HG02884 (cell line): ENCODE measurements at regions not wholly inside any gene's neighbourhood (a gene's known extent, or its start where the extent isn't known, plus 50 kb on each side); places are given as distances from the start of the nearest gene placed in this dataset.

ENCODE experiments used
- ATAC-seq: cut with Tn5 transposase; IDR thresholded peaks from one replicate; pipeline ENCODE4 v1.9.1; 2021; ENCODE audit warnings: mild to moderate bottlenecking, moderate library complexity; ENCODE audit not compliant: unreplicated experiment

DNA sequence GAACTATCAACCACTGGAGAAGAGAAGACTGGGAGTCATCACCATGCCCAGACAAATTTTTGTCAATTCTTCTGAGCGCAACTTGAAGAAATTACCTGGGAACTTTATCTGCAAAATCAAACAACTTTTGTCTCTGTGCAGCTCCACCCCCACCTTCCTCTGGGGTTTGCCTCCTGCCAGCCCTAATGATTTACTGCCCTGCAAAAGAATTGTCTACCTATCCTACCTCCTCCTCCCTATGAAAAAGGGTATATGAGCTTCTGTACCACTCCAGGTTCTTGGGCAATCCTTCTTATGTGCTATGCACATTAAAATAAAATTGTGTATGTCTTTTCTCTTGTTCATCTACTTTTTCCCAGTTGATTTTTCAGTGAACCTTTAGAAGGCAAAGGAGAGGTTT is 191.9 kb downstream of the URB2 start:
- ATAC-seq = no peak

DNA sequence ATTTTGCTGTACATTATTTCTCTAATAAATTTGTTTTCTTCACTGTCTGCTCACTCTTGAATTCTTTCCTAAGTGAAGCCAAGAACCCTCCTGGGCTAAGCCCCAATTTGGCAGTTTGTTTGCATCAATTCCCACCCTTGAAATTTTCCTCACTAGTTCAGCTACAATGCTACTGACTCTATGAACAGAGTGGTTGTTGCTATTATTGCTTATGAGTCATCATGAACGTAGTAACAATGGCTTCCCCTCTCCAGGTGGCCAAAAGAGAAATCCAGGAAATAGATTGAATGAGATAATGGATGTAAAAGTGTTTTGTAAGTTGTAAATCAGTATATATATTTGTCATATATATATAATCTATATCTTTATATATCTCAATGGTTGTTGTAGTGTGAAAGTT is 193.0 kb downstream of the URB2 start:
- ATAC-seq = no peak

DNA sequence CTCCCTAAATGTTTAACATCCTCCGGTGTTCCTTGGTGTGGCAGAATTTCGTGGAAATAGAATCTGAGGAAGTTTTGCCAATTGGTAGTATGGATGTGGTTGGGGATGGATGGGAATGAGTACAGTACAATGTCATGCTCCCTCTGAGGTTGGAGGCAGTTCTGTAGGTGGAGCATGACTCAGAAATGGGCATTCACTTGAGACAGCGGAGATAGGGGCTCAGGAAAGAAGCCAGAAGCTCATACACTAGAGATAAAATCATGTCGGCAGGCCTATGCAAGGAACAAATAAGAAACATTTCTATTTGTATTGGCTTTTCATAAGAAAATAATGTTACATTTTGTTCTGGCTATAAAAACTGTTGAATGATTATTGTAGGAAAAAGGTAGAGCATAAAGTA is 196.0 kb downstream of the URB2 start:
- no peak for ATAC-seq

DNA sequence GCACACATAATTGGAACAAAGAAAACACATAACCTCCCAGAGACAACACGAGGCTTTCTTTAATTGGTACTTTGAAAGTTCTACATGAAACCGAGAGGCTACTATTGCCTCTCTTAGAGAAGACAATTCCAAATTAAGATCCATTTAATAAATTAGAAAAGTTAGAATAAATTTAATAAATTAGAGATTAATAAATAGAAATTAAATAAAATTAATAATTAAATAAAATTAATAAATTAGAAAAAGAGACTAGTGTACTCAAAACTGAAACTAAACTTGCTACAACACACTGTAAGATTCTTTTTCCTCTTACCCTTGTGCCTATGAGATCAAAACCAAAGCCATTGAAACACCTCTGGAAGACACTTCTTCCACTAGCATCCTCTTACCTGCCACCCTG is 199.0 kb downstream of the URB2 start:
- ATAC-seq = no peak

DNA sequence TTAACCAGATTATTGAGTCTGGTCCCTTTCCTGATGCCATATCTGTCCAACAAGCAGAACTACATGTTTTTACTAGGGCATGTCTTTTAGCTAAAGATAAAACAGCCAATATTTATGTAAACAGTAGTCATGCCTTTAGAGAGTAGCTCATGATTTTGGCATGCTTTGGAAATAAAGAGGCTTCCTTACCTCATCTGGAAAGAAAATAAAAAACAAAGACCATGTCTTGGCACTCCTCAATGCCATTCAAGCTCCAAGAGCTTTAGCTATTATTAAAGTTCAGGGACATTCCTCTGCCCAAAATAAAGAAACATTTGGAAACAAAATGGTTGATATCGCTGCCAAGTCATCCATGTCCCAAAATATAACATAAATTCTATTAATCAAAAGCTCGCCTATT is 202.4 kb downstream of the URB2 start:
- no peak for ATAC-seq

DNA sequence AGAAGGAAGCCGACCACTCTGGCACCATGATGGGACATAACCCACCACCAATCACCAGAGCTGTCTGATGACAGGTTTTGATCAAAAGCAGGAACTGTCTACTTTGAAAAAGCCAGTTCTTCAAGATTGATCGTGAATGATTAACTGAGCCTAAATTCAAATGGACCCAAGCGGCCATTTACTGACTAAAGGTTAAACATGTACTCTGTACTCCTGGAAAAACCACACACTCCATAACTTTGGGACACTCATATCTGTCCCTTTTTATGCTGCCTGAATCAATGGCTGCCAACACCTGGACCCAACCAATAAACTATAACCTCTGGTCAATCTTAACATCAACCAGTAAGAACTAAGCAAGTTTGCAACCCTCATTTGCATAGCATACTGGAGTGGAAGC is 206.6 kb downstream of the URB2 start:
- ATAC-seq = no peak

DNA sequence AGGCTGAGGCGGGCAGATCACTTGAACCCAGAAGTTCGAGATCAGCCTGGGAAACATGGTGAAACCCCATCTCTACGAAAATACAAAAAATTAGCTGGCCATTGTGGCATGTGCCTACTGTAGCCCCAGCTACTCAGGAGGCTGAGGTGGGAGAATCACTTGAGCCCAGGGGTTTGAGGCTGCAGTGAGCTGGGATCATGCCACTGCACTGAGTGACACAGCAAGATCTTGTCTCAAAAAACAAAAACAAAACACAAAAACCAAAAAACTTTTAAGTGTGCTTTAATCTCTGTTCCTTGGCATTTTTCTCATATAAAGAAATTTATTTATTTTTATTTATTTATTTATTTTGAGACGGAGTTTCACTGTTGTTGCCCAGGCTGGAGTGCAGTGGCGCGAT is 208.2 kb downstream of the URB2 start:
- no peak for ATAC-seq

DNA sequence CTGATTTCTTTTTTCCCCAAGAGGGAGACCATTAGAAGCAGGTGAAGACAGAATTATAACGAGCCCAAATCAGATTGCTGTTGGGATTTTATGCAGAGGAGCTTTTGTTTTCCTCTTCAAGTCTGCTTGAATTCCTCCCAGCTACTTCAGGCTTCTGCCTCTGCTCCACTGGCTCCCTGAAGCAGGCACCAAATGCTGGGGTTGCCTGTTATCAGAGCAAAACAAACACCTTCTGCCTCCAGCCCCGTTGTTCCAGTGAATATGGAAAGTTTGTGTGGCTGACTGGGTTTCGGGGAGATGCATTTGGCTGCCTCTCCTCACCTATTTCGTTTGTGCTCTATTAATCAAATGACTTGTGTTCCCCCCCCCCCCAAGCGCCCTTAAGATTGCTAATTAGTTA is 209.2 kb downstream of the URB2 start:
- ATAC-seq = no peak

DNA sequence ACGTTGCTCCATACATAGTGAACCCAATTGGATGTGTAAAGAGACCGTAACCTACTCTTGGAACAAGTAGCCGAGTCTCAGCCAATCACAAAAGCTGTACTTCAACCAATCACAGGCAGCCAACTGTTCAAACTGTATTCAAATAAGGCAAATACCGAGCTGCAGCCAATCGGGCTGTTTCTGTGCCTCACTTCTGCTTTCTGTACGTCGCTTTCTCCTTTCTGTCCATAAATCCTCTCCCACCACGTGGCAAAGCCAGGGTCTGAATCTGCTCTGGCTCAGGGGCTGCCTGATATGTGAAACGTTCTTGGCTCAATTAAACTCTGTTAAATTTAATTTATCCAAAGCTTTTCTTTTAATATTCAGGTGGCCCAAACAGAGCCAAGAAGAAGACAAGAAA is 210.3 kb downstream of the URB2 start:
- ATAC-seq = no peak

DNA sequence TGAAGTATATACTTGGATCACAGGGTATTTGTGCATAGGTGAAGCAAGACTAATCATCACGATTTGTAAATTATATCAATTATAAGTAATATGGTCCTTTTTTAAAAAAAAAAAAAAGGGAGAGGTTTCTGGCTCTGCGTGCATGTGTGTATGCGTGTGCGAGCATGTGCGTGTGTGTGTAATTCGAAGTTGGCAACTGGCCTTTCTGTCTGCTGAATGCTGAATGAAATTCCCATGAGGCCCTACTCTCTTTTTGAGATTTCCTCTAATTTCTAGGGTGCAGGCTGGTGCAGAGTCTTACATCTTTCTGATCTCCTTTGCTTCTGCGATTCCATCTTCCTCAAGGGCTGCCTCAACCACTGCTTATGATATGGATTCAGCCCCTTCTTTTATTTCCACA is 212.2 kb downstream of the URB2 start:
- ATAC-seq = no peak

DNA sequence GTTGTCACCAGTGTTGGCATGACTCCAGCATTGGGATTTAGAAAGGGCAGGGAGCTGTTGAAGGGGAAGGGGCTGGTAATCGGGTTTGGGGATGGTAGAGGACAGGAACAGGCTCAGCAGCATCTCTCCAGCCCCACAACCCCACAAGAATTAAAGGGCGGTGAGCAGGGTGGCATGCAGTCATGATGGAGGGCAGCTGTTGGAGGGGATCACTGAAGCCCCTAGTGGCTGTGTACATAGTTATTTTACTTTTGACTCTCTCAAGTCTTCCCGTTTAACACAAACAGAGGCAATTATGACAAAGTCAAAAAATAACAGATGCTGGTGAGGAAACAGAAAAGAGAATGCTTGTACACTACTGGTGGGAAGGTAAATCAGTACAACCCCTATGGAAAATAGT is 213.8 kb downstream of the URB2 start:
- no peak for ATAC-seq

DNA sequence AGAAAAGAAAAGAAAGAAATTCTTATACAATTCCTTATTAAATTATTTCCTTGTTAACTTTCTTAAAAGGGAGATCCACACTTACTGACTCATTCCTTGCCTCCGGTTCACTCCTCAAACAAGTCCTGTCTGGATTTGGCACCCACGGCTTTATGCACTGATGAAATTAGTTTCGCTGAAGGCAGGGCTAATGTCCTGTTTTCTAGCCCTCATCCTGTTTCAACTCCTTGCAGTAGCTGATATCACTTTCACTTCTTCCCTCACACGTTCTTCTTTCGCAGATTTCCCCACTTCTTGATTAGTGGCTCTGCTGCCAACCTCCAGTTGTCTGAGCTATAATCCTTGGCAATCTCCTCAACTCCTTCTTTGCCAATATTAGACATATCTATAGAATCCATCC is 215.2 kb downstream of the URB2 start:
- no peak for ATAC-seq

DNA sequence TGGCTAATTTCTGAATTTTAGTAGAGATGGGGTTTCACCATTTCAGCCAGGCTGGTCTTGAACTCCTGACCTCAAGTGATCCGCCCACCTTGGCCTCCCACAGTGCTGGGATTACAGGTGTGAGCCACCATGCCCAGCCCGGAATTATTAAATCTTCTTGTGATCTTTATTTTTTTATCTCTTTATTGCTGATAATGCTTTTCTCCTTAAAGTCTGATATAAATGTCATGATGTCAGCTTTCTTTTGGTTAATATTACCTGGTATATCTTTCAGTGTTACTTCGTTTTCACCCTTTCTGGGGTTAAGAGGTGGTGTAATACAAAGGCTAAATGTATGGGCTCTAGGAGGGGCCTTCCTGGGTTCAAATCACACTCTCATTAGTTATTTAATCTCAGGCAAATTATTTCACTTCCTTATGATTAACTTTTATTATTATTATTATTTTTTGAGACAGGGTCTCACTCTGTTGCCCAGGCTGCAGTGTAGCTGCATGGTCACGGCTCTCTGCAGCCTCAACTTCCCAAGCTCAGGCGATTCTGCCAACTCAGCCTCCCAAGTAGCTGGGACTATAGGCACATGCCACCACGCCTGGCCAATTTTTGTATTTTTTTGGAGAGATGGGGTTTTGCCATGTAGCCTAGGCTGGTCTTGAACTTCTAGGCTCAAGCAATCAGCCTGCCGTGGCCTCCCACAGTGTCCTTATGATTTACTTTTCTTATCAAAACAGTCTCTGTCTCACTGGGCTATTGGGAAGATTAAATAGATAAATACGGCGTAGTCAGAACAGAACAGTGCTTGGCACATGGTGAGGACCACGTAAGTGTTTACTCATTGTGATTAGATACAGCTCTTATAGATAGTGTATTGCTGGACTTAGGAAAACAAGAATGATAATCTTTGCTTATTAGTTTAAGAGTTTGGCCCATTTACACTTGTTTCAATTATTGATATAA is 216.5 kb downstream of the URB2 start:
- ATAC-seq = no peak

DNA sequence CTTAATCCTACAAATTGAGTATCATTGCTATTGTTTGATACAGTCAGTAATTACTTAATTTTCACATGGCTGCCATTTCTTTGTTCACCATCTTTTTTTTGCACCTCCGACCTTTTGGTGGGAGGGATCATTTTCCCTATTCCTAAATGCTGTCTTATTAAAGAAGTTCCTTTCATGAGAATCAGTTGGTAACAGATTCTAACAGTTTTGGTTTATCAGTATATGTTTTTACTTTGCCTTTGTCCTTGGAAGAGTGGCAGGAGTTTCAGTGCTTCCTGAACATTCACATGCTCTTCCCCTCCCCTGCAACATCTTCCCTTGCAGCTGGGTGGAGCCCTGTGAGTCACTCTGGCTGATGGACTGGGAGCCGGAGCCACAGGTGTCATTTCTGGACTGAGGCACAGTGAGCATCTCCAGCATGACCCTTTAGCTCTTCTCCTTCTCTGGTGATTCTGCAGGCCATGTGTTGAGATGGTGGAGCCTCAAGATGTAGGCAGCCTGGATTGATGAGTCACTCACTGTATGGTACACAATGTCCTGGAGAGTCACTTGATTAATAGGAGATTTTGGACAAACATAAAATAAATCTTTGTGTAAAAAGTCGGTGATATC is 217.7 kb downstream of the URB2 start:
- no peak for ATAC-seq

DNA sequence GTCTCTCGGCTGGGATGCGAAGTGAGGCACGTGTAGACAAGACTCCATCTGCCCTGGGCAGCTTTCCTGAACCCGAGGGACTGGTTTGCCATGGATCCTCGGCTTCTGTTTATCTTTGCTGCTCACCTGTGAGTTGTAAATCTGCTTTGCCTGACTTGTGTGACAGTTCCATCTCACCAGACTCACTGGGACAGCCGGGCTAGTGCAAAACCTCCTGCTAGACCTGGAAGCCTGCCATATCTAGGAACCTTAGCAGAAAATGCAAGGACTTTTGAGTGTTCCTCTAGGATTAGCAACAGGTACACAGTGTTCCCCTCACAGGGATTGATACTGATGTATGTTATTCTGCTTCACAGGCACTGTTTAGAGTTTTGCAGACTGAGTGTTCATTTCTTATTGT is 218.6 kb downstream of the URB2 start:
- no peak for ATAC-seq

DNA sequence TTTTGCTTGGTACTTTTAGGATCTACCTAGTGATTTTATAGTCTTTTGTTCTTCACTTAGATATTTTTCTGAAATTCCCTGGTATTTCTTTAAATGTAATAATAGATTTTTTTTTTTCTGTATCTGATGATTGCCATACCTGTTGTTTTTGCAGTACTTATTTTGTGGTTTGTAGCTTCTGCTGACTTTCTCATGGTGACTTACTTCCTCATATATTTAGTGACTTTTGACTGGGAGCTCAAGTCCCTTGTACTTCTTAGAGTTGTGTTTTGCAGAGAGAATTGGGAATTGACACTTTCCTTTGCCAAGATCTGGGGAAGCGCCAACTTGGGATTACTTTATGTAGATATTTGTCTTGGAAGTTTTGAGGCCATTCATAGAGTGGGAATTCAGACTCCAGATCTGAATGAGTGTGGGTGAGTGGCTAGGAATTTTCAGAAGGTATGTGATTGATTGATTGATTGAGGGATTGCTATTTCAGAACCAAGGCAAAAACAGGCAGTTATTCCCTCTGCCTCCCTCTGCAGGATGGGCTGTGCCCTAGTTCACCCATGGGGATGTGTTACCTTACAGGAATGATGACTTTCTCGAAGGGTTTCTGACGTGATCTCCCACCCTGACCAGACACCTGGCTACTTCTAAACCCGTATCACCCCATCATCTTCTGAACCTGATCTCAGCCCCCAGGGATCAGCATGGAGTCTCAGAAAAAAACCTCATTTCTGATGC is 219.5 kb downstream of the URB2 start:
- ATAC-seq = no peak

DNA sequence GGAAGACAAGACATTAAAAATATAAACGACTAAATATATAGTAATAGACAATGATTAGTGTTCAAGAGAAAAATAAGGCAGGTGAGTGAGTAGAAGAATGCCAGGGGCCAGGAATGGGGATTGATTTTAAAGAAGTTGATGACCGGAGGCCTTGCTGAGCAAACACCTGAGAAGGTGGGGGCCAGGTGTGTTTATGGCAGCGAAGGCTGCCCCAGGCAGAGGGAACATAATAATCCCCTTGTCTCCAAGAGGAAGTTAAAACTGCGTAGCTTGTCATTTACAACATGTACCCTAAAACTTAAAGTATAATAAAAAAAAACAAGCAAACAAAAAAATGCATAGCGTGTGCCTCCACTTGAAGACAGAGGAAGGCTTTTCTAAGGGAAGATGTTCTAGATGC is 220.3 kb downstream of the URB2 start:
- ATAC-seq = no peak

DNA sequence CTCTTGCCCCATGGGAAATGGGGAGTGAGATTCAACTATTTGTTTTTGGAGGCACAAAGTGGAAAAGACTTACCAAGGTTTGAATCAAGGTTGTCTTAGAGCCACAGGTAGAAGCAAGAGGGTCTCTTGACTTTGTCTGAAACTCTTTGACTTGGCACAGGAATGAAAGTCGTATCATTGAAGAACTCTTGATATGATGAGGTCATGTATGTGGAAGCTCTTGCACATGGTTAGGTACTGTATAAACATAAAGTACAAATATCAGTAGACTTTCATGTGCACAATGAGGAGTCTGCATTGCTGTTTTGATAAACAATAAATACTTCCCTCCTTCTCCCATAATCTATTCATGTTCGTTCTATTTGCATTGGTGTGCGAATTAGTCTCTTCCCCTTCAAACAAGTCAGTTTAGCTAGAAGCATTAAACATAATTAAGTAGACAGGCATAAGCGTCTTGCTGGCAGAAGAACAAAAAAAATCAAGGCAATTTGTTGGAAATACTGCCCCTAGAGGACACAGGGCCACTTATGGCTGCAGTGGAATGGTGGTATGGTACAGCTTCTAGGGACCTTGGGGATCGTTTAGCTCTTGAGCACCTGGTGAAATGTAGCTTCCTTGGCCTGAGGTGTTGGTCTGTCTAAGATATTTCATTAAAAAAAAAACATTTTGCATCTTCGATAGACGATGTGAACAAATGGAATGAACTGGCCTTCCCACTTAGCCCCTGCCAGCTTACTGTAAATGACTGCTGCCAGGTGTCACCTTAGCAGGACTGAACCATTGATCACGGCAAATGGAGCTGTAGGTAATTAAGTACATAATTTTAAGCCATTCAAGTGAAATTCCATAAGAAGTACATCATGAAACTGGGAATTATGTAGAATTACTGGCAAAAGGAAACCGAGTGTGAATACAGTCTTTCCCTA is 218.0 kb upstream of the GALNT2 start:
- ATAC-seq = no peak

DNA sequence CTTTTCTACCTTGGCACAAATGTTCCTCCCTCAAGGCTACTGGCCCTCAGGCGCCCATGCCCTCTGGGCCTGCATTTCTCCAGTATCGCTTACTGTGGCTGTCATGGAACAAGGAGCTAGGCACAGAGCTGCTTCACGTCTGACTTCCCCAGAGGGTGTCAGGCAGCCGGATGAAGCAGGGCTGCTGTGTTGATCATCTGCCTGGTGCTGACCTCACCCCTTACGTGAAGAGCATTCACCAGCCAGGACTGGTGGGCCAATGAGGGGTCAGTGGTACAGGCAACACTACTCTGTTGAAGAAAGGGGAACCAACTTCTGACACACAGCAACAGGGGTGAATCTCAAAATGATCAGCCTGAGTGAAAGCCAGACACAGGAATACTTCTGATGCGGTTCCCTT is 215.5 kb upstream of the GALNT2 start:
- no peak for ATAC-seq

DNA sequence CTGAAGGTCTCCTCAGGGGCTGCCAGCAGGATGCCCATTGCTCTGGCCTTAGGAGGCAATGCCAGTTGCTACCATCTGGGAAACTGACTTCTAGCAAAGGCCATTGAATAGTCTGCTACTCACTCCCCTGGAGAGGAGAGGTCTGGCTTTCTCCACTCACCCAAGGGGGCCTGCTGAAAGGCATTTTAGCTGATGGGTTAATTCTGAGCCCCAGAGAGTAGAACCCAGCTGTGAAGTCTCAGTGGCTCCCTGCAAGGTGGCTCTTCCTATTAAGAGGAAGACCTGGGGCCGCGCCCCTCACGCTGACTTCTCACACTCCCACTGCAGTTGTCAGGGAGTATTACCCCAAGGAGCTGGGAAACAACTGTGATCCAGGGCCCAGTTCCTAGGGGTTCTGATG is 213.3 kb upstream of the GALNT2 start:
- ATAC-seq = no peak

DNA sequence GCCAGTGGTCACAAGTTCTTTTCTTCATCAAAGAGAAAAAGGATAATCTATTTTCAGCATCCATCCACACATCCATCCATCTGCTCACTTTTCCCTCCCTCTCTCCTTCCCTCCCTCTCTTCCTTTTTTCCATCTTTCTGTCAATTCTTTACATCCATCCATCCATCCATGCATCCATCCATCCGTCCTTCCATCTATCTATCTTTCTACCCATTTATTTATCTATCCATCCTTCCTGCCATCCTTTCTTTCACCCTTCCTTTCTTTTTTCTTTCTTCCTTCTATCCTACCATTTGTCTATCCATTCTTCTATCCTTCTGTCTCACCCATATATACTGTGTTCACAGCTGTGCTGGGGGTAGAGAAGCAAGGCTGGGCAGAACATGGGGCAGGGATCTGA is 212.4 kb upstream of the GALNT2 start:
- ATAC-seq = no peak
